ENCODE measurements at regions not wholly inside any gene's neighbourhood (a gene's known extent, or its start where the extent isn't known, plus 50 kb on each side); places are given as distances from the start of the nearest gene placed in this dataset.
"Not testable (repeated sequence)": the region's sequence is repeated elsewhere in the genome, so short reads cannot be mapped to it uniquely, and the experiment has no call there.

DNA sequence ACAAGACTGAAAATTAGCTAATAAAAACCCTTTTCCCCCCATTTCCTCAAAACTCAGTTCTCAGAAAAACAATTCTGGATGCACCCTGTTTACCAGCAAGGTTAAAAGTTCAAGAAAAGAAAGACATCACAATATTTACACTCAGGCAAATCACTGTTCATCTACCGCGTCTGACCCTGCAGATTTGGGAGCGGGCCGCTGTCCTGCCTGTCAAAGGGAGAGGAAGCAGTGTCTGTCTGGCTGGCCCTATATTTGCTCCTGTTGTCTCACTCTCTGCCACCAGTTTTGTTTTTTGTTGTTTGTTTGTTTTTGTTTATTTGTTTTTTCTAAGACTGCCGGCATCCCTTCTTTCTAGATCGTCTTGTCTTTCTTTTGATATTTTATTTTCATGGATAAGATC is 299.4 kb downstream of the BCL2L11 start:
- TF ChIP-seq, protein P1, sequence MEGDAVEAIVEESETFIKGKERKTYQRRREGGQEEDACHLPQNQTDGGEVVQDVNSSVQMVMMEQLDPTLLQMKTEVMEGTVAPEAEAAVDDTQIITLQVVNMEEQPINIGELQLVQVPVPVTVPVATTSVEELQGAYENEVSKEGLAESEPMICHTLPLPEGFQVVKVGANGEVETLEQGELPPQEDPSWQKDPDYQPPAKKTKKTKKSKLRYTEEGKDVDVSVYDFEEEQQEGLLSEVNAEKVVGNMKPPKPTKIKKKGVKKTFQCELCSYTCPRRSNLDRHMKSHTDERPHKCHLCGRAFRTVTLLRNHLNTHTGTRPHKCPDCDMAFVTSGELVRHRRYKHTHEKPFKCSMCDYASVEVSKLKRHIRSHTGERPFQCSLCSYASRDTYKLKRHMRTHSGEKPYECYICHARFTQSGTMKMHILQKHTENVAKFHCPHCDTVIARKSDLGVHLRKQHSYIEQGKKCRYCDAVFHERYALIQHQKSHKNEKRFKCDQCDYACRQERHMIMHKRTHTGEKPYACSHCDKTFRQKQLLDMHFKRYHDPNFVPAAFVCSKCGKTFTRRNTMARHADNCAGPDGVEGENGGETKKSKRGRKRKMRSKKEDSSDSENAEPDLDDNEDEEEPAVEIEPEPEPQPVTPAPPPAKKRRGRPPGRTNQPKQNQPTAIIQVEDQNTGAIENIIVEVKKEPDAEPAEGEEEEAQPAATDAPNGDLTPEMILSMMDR (IDR thresholded peaks at IDR 0.05): not testable (repeated sequence)
- not testable (repeated sequence) for TF ChIP-seq EZH2phosphoT487 (IDR thresholded peaks at IDR 0.05)

Data from neural progenitor cell (in vitro differentiated cells).